Breast epithelium (tissue), 4 donors: ENCODE measurements at regions not wholly inside any gene's neighbourhood (a gene's known extent, or its start where the extent isn't known, plus 50 kb on each side); places are given as distances from the start of the nearest gene placed in this dataset.
A peak's percentile ranks its signal among the peaks of the same experiment; 100 is the strongest.
"Not testable (repeated sequence)": the region's sequence is repeated elsewhere in the genome, so short reads cannot be mapped to it uniquely, and the experiment has no call there.

Experiments
- DNase-seq, 2 donors: peaks; one replicate each; pipeline ENCODE4 v3.0.0-alpha.2; 2019; ENCODE audit warnings: low spot score in 2 of 2
- H3K27ac ChIP-seq, 2 donors: fragments of 200-600 bp; sonication (generic) in 1 of 2; one replicate each; pipeline ENCODE4 v1.5.1; 2016 to 2019; ENCODE audit warnings: mild to moderate bottlenecking in 1 of 2
- H3K27me3 ChIP-seq, 2 donors: fragments of 200-600 bp; sonication (generic) in 1 of 2; one replicate each; pipeline versions ENCODE4 v1.5.1 to v1.6.0; 2017 to 2019; ENCODE audit warnings: control low read depth in 1 of 2, mild to moderate bottlenecking in 1 of 2
- H3K36me3 ChIP-seq: fragments of 200-600 bp; one replicate; pipeline ENCODE4 v1.5.1; 2019
- H3K4me1 ChIP-seq, 2 donors: fragments of 200-600 bp; sonication (generic); one replicate each; pipeline ENCODE4 v1.5.1; 2016 to 2019; ENCODE audit warnings: control low read depth in 1 of 2
- H3K4me3 ChIP-seq, 3 donors: fragments of 200-600 bp; sonication (generic); 1 replicate in 2 of 3; 2 replicates in 1 of 3; pipeline ENCODE4 v1.5.1; 2016 to 2019; ENCODE audit warnings: mild to moderate bottlenecking in 3 of 3, moderate library complexity in 2 of 3
- H3K9me3 ChIP-seq, 2 donors: fragments of 200-600 bp; sonication (generic) in 1 of 2; one replicate each; pipeline ENCODE4 v1.5.1; 2016 to 2019; ENCODE audit warnings: control low read depth in 1 of 2
- CTCF ChIP-seq, 3 donors: fragments of 450-650 bp; IDR thresholded peaks; one replicate each; pipeline ENCODE4 v1.5.1; 2016 to 2017; ENCODE audit warnings: antibody characterized with exemption in 3 of 3, mild to moderate bottlenecking in 3 of 3, moderate library complexity in 3 of 3
- POLR2A ChIP-seq: fragments of 450-650 bp; IDR thresholded peaks from one replicate; pipeline ENCODE4 v1.6.1; 2016; ENCODE audit warnings: antibody characterized with exemption, mild to moderate bottlenecking, moderate library complexity
- POLR2AphosphoS5 ChIP-seq, 3 donors: sonication (generic); formaldehyde crosslinking; IDR thresholded peaks; one replicate each; pipeline ENCODE4 v1.6.1; 2017; ENCODE audit warnings: antibody characterized with exemption in 3 of 3
- intact Hi-C: fragments of 100-400 bp; cut with DNase I; formaldehyde crosslinking; loops from one replicate; pipeline ENCODE4 v1.15.1; 2023; ENCODE audit warnings: low total_unique reads

DNA sequence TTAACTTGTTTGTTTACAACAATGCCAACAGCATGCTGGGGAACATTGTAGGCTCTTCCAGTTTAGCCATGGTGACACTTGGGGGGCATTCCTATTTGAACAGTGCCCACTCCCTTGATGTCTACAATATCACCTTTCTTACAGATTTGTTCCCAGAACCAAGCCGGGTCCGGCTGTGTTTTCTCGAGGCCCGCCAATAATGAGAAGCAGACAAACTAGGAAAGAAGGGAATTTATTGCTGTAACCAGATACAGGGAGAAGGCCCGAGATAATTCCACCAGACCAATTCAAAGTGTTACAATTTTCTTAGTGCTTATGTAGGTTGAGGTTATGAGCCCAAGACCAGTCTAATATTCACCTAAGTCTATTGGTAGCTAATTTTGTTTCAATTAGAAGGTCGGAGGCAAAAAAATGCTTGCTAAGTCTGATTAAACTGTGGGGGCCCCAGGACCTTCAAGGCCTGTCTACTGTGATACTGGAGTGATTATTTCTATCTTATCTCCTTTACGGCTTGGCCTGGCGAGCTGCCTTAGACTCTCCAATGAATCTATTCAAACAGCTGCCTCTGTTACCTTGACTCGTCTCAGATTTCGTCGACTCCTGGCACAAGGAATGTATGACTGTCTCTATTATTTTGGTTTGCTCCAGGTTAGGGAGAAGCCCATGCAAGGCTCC is 59.1 kb upstream of the PSME4 start:
- intact Hi-C loops, result no loop called here
- DNase-seq, result no peak
- Histone ChIP-seq H3K27ac (peak overlapping the region; percentile 3 to 43), H3K4me1 (no peaks in the 10 kb centered on the region), H3K4me3 (no peak overlapping the region), H3K36me3 (no peaks in the 10 kb centered on the region), H3K27me3 (no peaks in the 10 kb centered on the region), H3K9me3 (no peaks in the 10 kb centered on the region)
- TF ChIP-seq CTCF (IDR thresholded peaks at IDR 0.05) (no peak), POLR2AphosphoS5 (IDR thresholded peaks at IDR 0.05) (no peak), POLR2A (no peak)

DNA sequence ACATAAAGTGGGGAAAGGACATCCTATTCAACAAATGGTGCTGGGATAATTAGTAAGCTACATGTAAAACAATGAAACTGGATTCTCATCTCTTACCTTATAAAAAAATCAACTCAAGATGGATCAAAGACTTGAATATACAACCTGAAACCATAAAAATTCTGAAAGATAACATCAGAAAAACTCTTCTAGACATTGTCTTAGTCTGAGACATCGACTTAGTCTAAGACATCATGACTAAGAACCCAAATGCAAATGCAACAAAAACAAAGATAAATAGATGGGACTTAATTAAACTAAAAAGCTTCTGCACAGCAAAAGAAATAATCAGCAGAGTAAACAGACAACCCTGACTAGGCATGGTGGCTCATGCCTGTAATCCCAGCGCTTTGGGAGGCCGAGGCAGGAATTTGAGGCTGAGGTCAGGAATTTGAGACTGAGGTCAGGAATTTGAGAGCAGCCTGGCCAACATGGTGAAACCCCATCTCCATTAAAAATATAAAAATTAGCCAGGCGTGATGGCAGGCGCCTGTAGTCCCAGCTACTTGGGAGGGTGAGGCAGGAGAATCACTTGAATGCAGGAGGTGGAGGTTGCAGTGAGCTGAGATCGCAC is 54.8 kb upstream of the PSME4 start:
- intact Hi-C loops, H3K4me1 ChIP-seq, H3K9me3 ChIP-seq, H3K27me3 ChIP-seq, H3K36me3 ChIP-seq, H3K4me3 ChIP-seq, H3K27ac ChIP-seq, DNase-seq: not testable (repeated sequence)

DNA sequence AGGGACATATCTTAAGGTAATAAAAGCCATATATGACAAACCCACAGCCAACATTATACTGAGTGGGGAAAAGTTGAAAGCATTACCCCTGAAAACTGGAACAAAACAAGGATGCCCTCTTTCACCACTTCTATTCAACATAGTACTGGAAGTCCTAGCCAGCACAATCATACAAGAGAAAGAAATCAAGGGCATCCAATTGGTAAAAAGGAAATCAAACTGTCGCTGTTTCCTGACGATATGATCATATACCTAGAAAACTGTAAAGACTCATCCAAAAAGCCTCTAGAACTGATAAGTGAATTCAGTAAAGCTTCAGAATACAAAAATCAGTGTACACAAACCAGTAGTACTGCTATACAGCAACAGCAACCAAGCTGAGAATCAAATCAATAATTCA is 53.8 kb upstream of the PSME4 start:
- no peak overlapping the region for H3K4me3 ChIP-seq
- intact Hi-C loops, result no loop called here

GRCh38 chr2:54021702-54022101 is 50.9 kb upstream of the PSME4 start:
- Histone ChIP-seq H3K36me3 (no peaks in the 10 kb centered on the region), H3K4me1 (no peaks in the 10 kb centered on the region), H3K27ac (no peak overlapping the region), H3K27me3 (no peaks in the 10 kb centered on the region), H3K9me3 (no peaks in the 10 kb centered on the region), H3K4me3 (no peak overlapping the region)
- no peak for DNase-seq
- intact Hi-C loops, result no loop called here
- TF ChIP-seq POLR2A (no peak), CTCF (IDR thresholded peaks at IDR 0.05) (no peak), POLR2AphosphoS5 (IDR thresholded peaks at IDR 0.05) (no peak)

More for the DNA sequence above, 53.8 kb upstream of the PSME4 start:
- Histone ChIP-seq H3K27me3 (no peaks in the 10 kb centered on the region), H3K4me1 (no peaks in the 10 kb centered on the region), H3K36me3 (no peaks in the 10 kb centered on the region), H3K9me3 (no peaks in the 10 kb centered on the region), H3K27ac (no peak overlapping the region)
- TF ChIP-seq POLR2AphosphoS5 (IDR thresholded peaks at IDR 0.05) (no peak), CTCF (IDR thresholded peaks at IDR 0.05) (no peak)
- no peak for DNase-seq

DNA sequence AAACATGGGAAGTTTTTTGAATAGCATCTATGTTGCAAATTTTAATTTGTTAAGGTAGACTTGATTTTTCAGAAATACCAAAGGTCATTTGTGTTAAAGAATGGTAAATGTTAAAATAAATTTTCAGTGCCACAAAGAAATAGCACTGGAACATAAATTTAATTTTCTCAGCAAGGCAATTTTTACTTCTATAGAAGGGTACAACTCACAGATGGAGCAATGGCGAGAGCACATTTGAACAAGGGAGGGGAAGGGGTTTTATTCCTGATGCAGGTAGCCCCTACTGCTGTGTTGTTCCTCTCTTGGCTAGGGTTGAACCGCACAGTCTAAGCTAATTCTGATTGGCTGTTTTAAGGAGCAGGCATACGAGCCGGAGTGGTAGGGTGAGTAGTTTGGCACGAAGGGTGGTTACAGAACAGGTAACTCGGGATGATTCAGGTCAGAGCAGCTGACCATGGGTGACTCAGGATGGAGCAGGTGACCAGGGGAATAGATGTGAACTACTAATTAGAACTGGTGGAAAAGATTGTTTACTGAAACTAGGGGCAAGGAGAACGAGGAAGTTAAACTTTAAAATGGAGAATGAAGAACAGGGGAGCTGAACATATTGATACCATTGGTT is 50.1 kb upstream of the PSME4 start:
- H3K27ac ChIP-seq, result no peak overlapping the region
- no peaks in the 10 kb centered on the region for H3K9me3 ChIP-seq
- no peak overlapping the region for H3K4me3 ChIP-seq
- intact Hi-C loops, result no loop called here
- DNase-seq, result no peak
- H3K4me1 ChIP-seq, result no peaks in the 10 kb centered on the region
- no peak for TF ChIP-seq CTCF (IDR thresholded peaks at IDR 0.05)
- TF ChIP-seq POLR2A, result no peak
- H3K27me3 ChIP-seq, result no peaks in the 10 kb centered on the region
- H3K36me3 ChIP-seq, result no peaks in the 10 kb centered on the region
